Liver (tissue), 7 donors: ENCODE measurements at regions not wholly inside any gene's neighbourhood (a gene's known extent, or its start where the extent isn't known, plus 50 kb on each side); places are given as distances from the start of the nearest gene placed in this dataset.

Experiments
- DNase-seq: peaks from one replicate; pipeline ENCODE4 v3.0.0-alpha.2; 2017; ENCODE audit warnings: low spot score
- H3K27ac ChIP-seq, 2 donors: one replicate each; pipeline ENCODE4 v1.7.0; 2013; ENCODE audit warnings: inconsistent platforms in 2 of 2, low read length in 2 of 2, control low read depth in 1 of 2, low read depth in 1 of 2, mild to moderate bottlenecking in 1 of 2
- H3K27me3 ChIP-seq, 4 donors: one replicate each; pipeline versions ENCODE4 v1.6.1 to v1.7.0; 2013; ENCODE audit warnings: low read length in 3 of 4, inconsistent platforms in 1 of 4, mild to moderate bottlenecking in 1 of 4, moderate library complexity in 1 of 4; ENCODE audit not compliant: control insufficient read depth in 4 of 4, insufficient read depth in 4 of 4
- H3K36me3 ChIP-seq, 4 donors: one replicate each; pipeline versions ENCODE4 v1.6.1 to v1.7.0; 2013; ENCODE audit warnings: low read length in 3 of 4, mild to moderate bottlenecking in 3 of 4, low read depth in 1 of 4, moderate library complexity in 1 of 4; ENCODE audit not compliant: control insufficient read depth in 4 of 4, insufficient read depth in 3 of 4
- H3K4me1 ChIP-seq, 4 donors: one replicate each; pipeline versions ENCODE4 v1.6.1 to v1.7.0; 2013; ENCODE audit warnings: low read length in 3 of 4, mild to moderate bottlenecking in 3 of 4, moderate library complexity in 1 of 4; ENCODE audit not compliant: control insufficient read depth in 4 of 4, insufficient read depth in 4 of 4
- H3K4me3 ChIP-seq, 3 donors: one replicate each; pipeline versions ENCODE4 v1.6.1 to v1.7.0; 2013; ENCODE audit warnings: low read length in 3 of 3, control low read depth in 1 of 3, low read depth in 1 of 3, mild to moderate bottlenecking in 1 of 3
- H3K9ac ChIP-seq, 2 donors: one replicate each; pipeline ENCODE4 v1.7.0; 2013; ENCODE audit warnings: low read length in 2 of 2, mild to moderate bottlenecking in 2 of 2, moderate library complexity in 2 of 2, control low read depth in 1 of 2, low read depth in 1 of 2
- H3K9me3 ChIP-seq, 4 donors: one replicate each; pipeline versions ENCODE4 v1.6.1 to v1.7.0; 2013; ENCODE audit warnings: low read length in 3 of 4; ENCODE audit not compliant: control insufficient read depth in 4 of 4
- EGR1 ChIP-seq, 2 donors: IDR thresholded peaks; 2 replicates each; pipeline ENCODE4 v1.6.1; 2016 to 2018; ENCODE audit warnings: antibody characterized with exemption in 2 of 2, low read depth in 2 of 2
- GABPA ChIP-seq, 2 donors: IDR thresholded peaks in 1 of 2; conservative IDR thresholded peaks in 1 of 2; 2 replicates each; pipeline ENCODE4 v1.6.1; 2016; ENCODE audit warnings: antibody characterized with exemption in 2 of 2, mild to moderate bottlenecking in 1 of 2, moderate library complexity in 1 of 2
- HNF4A ChIP-seq, 2 donors: conservative IDR thresholded peaks; 2 replicates each; pipeline ENCODE4 v1.6.1; 2016; ENCODE audit warnings: antibody characterized with exemption in 2 of 2, mild to moderate bottlenecking in 2 of 2
- RXRA ChIP-seq, 2 donors: IDR thresholded peaks; 2 replicates each; pipeline ENCODE4 v1.6.1; 2017 to 2018; ENCODE audit warnings: antibody characterized with exemption in 2 of 2, mild to moderate bottlenecking in 1 of 2
- SP1 ChIP-seq: IDR thresholded peaks from 2 replicates; pipeline ENCODE4 v1.6.1; 2018; ENCODE audit warnings: antibody characterized with exemption, mild to moderate bottlenecking
- TAF1 ChIP-seq: conservative IDR thresholded peaks from 2 replicates; pipeline ENCODE4 v1.6.1; 2016; ENCODE audit warnings: antibody characterized with exemption, mild to moderate bottlenecking
- WGBS: extraction: QIAGEN DNeasy Blood & Tissue Kit; methylation state at CpG from one replicate; pipeline ENCODE4 v1.1.7; 2013; 5-methylcytosine and 5-hydroxymethylcytosine counted together
- TF ChIP-seq, protein P1 (sequence below): IDR thresholded peaks from 2 replicates; pipeline ENCODE4 v1.6.1; 2016; ENCODE audit warnings: antibody characterized with exemption, mild to moderate bottlenecking
- donor health status: healthy.
- donor health status: healthy.
- donor health status: healthy.
- donor health status: healthy.

DNA sequence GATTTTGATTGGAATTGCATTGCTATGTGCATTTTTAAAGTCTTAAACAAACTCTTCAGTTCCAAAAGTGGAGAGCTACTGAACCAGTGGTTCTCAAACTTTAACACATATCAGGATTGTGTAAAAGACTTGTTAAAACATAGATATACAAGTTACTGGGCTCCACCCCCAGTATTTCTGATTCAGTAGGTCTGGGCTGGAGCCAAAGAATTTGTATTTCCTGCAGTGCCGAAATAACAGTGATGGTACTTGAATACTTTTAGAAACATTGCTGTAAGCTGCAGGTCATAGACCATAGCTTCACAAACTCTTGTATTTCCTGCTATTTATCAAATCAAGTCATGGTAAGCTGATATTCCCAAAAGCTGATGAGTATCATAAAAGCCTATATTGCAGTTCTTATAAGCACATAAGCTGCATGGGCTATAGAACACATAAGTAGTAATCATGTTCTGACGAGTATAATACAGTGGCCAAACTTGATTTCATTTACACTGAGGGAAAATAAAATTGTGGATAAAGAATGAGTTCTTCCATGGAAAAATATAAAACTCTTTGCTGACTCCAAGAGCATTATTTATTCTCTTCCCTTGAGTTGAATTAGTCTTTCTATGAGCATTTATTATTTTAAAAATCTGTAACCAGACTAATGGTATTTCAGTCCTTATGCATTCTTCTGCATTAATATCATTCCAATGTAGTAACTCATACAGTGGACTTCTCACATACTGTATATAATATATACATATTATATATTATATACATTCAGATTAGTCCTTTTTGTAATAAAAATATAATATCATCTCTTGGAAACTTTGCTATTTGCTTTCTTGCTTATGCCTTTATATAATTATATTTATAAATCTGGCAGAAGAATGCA is 550.5 kb upstream of the AGTR1 start:
- no peak overlapping the region for H3K9ac ChIP-seq
- no peaks in the 10 kb centered on the region for H3K27me3 ChIP-seq
- H3K36me3 ChIP-seq = no peaks in the 10 kb centered on the region
- TF ChIP-seq TAF1 (no peak), HNF4A (conservative IDR thresholded peaks at IDR 0.05) (no peak), EGR1 (IDR thresholded peaks at IDR 0.05; ENCODE audit: low read depth in 2 of 2) (no peak)
- TF ChIP-seq, protein P1, sequence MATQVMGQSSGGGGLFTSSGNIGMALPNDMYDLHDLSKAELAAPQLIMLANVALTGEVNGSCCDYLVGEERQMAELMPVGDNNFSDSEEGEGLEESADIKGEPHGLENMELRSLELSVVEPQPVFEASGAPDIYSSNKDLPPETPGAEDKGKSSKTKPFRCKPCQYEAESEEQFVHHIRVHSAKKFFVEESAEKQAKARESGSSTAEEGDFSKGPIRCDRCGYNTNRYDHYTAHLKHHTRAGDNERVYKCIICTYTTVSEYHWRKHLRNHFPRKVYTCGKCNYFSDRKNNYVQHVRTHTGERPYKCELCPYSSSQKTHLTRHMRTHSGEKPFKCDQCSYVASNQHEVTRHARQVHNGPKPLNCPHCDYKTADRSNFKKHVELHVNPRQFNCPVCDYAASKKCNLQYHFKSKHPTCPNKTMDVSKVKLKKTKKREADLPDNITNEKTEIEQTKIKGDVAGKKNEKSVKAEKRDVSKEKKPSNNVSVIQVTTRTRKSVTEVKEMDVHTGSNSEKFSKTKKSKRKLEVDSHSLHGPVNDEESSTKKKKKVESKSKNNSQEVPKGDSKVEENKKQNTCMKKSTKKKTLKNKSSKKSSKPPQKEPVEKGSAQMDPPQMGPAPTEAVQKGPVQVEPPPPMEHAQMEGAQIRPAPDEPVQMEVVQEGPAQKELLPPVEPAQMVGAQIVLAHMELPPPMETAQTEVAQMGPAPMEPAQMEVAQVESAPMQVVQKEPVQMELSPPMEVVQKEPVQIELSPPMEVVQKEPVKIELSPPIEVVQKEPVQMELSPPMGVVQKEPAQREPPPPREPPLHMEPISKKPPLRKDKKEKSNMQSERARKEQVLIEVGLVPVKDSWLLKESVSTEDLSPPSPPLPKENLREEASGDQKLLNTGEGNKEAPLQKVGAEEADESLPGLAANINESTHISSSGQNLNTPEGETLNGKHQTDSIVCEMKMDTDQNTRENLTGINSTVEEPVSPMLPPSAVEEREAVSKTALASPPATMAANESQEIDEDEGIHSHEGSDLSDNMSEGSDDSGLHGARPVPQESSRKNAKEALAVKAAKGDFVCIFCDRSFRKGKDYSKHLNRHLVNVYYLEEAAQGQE = no peak
- no peak for DNase-seq
- H3K4me1 ChIP-seq = no peaks in the 10 kb centered on the region
- WGBS = 63% methylated on average over 2 of the region's 2 CpGs
- H3K27ac ChIP-seq = no peak overlapping the region
- no peaks in the 10 kb centered on the region for H3K9me3 ChIP-seq
- no peak overlapping the region for H3K4me3 ChIP-seq

DNA sequence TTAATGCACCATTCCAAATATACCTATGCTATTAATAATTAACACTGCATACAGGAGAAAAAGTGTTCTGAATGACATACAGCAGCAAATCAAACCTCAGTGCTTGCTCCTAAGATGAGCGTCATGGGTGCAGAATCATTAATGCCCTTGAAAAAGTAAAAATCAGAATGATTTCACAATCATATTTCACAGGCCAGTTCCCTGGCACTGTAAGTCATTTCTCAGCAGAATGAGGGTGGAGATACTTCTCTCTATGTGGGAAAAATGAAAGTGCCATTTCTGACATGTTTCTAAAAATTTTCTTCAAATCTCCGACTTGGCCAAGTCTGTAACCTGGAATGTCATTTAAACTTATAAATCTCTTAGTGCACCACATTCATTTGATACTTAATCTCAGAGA is 549.8 kb upstream of the AGTR1 start:
- no peak for DNase-seq
- no peaks in the 10 kb centered on the region for H3K9me3 ChIP-seq
- H3K27ac ChIP-seq = no peak overlapping the region
- H3K4me1 ChIP-seq = no peaks in the 10 kb centered on the region
- H3K4me3 ChIP-seq = no peak overlapping the region
- 71% methylated on average over 2 of the region's 2 CpGs for WGBS
- no peaks in the 10 kb centered on the region for H3K27me3 ChIP-seq
- H3K9ac ChIP-seq = no peak overlapping the region
- no peaks in the 10 kb centered on the region for H3K36me3 ChIP-seq
- TF ChIP-seq GABPA (IDR thresholded peaks at IDR 0.05 in 1 of 2, conservative IDR thresholded peaks at IDR 0.05 in 1 of 2) (no peak), RXRA (IDR thresholded peaks at IDR 0.05) (no peak), SP1 (no peak)

DNA sequence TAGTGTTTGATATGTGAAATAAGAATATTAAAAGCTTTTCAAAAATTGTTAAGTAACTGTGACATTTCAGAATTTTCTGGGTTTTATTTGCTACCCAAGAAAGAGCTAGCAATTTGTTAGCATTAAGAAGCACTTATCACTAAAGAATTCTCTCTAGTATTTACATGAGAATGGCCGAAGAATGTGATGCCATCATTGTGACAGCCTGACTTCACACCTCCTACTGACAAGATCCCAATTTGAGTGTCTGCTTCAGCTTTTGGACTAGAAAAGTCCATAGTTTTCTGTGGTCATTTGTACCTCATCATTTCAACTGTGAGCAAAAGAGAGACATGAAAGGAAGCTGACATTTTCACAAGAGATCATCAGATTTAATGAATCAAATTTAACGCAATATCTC is 548.1 kb upstream of the AGTR1 start:
- Histone ChIP-seq H3K36me3 (no peaks in the 10 kb centered on the region), H3K27ac (no peak overlapping the region), H3K4me1 (no peaks in the 10 kb centered on the region), H3K9me3 (no peaks in the 10 kb centered on the region), H3K4me3 (no peak overlapping the region), H3K9ac (no peak overlapping the region), H3K27me3 (no peaks in the 10 kb centered on the region)
- no peak for DNase-seq
- TF ChIP-seq, protein P1 = no peak
- WGBS = 57% methylated on average over 2 of the region's 2 CpGs
